ENCODE measurements at regions not wholly inside any gene's neighbourhood (a gene's known extent, or its start where the extent isn't known, plus 50 kb on each side); places are given as distances from the start of the nearest gene placed in this dataset.

- DNase-seq, result no peak
Observed at GRCh38 chr12:86333955-86334522, 77.8 kb upstream of the MGAT4C start.

GRCh38 chr12:86331457-86331856 lies 75.3 kb upstream of the MGAT4C start:
- no peak for DNase-seq

- peak; percentile 25 for DNase-seq
Observed at GRCh38 chr12:86331012-86331411, 74.8 kb upstream of the MGAT4C start.

GRCh38 chr12:86312232-86312631 lies 56.0 kb upstream of the MGAT4C start:
- no peak for DNase-seq
